HG02885 (cell line): ENCODE measurements at regions not wholly inside any gene's neighbourhood (a gene's known extent, or its start where the extent isn't known, plus 50 kb on each side); places are given as distances from the start of the nearest gene placed in this dataset.
"Not testable (repeated sequence)": the region's sequence is repeated elsewhere in the genome, so short reads cannot be mapped to it uniquely, and the experiment has no call there.

ENCODE experiments used
- ATAC-seq: cut with Tn5 transposase; IDR thresholded peaks from one replicate; pipeline ENCODE4 v1.9.1; 2021; ENCODE audit warnings: mild to moderate bottlenecking; ENCODE audit not compliant: unreplicated experiment, poor library complexity

DNA sequence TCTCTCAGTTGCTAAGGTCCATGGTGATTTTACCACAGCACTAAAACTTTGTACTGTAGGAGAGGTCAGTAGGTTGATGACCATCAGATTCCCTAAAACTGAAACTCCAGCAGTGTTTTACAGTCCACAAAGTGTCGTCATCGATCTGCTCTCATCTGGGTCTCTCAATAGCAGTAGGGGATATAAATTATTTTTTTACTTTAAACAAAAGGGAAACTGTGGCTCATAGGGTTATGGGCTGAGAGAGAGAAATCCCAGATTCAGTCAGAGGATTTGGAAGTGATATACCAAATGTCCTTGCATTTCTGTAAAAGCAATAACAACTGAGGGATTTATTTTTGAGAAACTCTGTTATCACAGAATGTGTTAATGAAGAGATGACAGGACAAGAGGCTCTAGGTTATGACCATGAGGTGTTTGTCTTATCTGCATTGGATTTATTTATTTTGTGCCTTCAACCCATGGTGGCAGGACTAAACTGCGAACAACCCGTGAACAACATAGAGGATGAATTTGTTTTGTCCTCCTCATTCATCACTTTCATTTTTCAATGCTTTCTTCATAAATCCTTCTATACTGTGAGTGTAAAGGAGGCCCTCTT, 869.7 kb downstream of the OTOL1 start:
- no peak for ATAC-seq

DNA sequence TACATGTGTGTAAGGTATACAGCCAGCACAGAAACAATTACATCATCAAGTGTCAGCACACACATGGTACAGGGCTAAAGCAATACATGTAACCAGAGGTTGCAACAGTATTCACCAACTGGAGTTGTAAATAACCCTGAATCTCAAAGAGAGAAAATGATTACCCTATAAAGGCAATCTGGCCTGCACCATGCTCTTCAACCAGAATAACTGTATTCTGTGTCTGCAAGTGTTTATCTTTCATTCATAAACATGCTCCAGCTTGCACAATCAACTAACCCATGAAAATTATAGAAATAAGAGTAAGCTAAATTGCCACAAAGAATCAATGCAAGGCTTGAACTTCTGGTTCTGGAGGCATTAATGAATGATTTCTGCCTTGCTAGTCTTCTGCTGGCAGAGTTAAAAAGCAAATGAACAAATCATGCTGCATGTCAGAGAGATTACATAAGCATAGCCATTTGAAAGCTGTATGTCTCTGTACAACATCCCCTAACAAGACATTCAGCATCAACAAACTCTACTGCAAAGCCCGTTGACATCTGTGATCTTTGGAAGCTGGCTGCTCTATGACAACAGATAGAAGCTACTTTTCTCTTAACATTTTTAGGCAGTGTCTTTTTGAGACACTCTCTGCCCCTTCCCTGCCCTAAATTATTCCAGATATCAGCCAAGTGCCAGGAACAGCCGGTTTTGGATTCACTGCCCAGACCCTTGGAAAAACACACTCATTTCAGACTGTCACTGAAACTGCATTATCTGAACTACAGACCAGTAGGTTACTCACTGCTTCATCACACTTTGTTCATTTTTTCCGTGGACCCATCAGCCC, 871.0 kb downstream of the OTOL1 start:
- ATAC-seq: no peak

DNA sequence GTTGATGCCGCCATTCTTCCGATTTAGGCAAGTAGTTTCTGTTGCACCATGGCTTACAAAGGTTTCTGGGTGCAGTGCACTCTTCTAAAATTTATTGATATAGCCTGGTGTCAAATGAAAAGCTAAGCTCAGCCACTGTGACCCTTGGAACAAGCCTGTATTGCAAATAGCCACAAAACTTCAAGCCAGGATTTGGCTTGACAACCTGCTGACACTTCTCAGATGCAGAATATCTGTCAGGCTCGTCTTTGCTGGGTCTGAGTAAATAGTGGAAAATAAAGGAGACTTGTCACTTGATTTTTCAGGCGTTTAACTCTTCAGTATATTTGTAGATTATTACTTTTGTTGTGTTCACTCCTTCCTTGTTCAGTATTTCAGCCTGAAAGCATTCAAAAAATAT, 871.8 kb downstream of the OTOL1 start:
- ATAC-seq: no peak

DNA sequence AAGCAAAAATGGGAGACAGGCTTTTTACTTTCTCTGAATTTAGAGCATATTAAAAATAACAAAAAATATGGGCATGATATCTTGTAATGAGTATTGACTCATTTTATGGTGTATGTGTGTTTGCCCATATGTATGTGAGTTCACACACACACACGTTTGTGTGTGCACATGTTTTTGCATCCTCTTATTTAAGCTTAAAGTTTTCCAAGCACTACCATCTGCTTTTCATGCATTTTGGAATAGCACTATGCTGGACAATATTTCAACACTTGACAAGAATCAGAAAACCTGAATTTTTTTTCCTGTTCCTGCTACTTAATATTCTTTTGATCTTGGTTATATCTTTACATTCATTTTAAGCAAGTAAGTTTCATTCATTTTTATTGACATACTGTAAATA, 872.7 kb downstream of the OTOL1 start:
- no peak for ATAC-seq

DNA sequence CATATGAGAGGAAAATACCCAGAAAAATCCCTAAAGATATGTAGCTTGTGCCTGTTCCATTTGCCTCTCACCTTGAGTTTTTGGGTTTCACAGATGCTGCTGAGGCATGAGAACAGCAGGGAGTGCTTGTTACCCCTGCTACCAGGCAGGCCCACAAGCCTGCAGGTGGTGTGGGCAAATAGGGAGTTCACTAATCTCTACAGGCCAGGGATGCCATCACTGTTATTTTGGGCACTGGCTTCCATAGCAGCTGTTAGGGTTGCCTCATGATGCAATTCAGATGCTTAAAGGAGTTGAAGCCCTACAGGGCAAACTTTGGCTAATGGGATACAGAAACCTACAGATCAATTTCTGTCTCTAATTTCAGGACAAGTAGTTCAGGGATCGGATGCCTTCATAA, 873.5 kb downstream of the OTOL1 start:
- ATAC-seq: no peak

DNA sequence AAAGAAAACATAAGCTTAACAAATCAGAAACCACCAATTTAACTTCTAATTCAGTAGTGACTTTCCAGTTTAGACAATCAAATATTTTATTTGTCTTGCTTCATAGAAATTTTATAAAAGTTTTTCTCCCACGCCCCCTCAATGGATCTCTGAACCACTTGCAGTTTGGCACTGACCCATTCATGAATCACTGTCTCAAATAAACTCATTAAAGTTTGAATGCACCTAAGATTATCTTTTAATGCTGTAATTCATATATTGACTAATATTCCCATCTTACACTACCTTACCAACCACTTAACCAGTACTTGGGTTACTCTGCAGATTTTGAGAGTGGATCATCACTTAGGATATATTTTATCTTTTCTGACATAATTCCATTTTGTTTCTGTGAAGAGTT, 880.2 kb downstream of the OTOL1 start:
- ATAC-seq: no peak

DNA sequence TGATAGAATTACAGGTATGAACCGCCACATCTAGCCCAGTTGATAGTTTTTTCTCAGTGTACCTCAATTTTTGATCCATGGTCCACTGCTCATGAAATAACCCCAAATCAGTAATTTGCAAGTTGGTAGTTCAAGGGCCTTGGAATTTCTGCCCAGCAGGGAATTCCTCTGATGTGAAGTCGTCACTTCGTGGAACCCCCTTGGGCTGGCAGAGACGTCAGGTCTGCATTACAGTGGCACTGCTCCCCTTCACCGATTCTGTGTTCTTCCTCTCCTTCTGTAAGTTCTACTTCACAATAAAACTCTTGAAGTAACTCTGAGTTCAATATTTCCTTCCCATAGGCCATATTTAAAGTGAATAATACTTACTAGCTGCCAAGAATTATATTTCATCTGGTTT, 881.0 kb downstream of the OTOL1 start:
- ATAC-seq: no peak

DNA sequence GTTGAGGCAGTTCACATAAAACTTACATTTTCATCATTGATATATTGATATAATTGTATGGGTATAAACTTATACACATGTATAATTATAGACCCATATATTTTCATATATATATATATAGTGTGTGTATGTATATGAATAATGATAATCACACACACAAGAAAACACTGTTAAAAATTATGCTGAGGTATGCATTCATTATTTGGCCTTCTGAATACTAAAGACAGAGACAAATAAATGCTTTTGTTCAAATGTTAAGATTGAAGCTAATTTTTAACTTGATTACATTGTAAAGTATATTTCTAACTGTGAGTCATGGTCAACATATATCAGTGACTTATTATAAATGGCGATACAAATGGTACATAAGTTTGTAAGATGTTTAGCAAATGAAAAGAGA, 888.8 kb downstream of the OTOL1 start:
- no peak for ATAC-seq

DNA sequence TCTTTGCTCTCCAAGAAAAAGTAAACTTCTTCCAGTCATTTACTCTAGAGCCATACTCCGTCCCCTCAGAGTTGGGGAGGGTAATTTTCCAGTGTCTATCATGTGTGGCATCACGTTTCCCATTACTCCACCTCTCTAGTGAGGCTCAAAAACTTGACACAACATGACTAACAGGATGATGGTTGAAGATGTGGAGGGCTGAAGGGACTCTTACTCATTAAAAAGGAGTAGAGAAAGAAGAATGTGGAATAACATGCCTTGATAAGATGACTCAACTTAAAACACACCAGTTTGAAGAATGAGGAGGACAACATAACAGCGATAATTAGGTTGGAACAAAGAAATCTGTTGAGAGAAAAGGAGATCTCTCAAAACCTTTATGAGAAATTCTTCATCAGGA, 894.3 kb downstream of the OTOL1 start:
- no peak for ATAC-seq

DNA sequence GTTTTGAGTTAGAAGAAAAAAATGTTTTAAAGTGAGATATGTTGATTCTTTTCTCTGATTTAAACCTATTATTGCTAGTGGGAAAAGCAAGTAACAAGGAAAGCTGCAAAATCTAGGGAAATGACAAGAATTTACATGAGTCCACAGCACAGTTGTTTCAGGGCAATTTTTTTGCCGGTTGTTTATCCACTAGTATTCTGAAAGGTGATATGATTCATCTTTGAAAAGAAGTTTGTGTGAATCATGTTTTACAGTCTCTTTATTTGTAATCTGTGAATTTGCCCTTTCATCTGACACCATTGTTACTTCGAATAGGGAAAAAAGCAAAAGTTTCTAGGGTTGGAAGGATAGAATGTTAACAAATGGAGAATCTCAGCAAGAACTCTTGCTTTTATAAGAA, 894.7 kb downstream of the OTOL1 start:
- ATAC-seq: no peak

DNA sequence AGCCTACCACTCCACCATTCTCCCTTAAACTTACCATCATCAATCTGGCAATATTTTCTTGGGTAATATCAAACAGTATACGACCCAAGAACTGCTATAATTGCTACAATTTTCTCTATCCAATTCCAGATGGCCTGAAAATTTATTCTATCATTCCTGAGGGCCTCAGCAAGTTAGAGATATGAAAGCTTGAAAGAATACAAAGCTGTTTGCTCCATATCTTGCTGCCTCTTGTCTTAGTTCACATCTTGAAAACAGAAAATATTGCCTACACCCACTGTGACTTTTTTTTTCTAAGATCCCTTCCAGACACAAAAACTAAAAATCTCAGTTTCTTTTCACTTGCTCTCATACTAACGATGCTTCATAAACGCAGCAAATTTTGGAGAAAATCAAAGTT, 898.9 kb downstream of the OTOL1 start:
- no peak for ATAC-seq

DNA sequence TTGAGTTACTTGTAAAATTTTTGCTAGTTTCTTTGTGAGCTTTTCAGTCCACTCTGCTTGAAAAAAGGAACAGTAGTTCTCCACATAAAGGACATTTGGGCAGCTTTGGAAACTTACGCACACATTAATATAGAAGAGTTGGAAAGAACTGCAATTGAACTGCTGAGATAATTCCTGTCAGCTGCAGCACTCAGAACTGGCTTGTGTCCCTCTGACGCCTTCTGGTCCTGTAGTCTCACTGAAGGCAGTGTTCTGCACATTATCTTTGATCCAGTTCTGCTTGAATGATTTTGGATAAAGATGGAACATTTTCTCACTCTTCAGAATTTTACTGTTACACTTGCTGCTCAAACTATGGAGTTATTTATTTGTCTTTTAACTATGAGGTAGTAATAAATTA, 901.9 kb downstream of the OTOL1 start:
- no peak for ATAC-seq

DNA sequence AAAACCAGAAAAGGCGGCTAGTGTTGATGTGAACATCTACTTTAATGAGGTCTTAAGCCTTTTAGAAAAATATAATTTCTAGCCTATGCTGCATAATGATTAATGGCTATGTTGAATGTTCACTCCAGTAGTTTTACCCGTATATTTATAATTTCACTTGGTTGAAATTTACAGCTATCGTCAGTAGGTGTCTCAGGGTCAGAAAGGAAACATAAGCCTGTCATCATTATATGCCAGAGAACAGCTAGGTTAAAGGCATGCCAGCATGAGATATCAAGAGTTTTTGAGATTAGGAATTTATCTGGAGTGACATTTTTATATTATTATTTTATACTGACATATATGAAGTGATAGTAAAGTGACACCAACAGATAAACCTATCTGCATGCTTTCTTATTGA, 904.1 kb downstream of the OTOL1 start:
- ATAC-seq: no peak

DNA sequence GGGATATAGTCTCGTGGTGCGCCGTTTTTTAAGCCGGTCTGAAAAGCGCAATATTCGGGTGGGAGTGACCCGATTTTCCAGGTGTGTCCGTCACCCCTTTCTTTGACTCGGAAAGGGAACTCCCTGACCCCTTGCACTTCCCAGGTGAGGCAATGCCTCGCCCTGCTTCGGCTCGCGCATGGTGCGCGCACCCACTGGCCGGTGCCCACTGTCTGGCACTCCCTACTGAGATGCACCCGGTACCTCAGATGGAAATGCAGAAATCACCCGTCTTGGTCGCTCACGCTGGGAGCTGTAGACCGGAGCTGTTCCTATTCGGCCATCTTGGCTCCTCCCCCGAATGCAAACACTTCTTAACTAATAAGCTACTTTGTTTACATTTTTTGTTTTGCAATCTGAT, 914.9 kb downstream of the OTOL1 start:
- ATAC-seq: not testable (repeated sequence)

DNA sequence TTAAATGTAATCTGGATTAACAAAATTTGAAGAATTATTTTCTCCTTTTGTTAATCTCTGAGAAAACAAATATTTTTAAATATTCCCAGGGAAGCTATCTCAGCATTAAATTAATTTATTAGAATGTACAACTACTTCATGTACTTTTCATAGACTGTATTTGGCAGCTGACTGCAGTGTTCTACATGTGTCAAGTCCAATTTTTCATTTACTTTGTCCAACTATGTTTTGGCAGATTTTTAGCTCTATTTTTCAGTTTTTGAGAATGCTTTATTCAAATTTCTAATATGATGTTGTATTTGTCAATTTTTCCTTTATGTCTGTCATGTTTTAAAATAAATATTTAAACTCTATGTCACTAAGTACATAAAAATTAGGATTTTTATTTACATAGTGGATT, 925.1 kb downstream of the OTOL1 start:
- no peak for ATAC-seq

DNA sequence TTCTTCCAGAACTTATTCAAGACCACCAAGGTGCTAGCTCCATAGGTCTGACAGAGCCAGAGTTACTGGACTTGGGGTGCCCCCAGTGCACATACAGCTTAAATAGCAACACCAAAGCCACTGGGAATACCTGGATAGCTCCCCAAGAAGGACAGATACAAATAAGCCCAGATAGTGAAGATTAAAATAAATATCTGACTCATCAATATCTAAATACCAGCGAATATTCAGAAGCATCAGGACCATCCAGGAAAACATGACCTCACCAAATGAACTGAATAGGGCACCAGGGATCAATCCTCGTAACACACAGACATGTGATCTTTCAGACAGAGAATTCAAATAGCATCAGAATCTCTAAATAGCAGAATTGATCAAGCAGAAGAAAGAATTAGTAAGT, 931.6 kb downstream of the OTOL1 start:
- ATAC-seq: no peak

DNA sequence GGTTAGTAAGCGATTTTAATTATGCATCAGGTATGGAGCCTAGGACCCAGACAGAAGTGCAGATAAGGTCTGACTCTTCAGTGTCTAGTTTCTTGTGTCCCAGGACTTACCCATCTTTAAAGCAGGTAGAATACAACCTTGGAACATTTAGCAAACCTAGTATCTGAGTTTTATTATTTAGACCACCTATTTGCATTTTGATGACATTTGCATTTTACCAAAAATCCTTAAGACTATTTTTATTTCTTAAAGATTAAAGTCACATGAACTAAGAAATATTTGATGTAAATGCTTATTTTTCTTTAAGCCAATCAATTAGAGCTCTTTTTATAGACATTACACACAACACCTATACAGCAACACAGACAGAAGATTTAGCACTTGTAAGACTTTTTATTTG, 939.1 kb downstream of the OTOL1 start:
- ATAC-seq: no peak

DNA sequence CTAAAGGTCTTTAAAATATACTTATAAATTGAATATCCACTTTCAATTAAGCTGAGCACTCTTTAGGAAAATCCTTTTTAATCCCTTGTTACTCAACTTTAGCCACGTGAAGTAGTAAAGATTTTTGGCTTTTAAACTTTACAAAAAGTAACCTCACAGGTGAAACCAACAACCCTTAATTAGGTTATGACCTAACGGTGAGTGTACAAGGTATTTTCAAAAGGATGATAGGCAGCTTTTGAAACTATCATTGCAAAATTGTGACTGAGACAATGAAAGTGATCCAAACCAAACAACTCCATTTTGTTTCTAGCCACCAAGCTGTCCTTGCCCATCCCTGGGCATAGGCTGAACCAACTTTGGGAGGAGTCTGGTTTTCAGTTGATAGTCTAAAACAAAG, 940.2 kb downstream of the OTOL1 start:
- ATAC-seq: no peak

DNA sequence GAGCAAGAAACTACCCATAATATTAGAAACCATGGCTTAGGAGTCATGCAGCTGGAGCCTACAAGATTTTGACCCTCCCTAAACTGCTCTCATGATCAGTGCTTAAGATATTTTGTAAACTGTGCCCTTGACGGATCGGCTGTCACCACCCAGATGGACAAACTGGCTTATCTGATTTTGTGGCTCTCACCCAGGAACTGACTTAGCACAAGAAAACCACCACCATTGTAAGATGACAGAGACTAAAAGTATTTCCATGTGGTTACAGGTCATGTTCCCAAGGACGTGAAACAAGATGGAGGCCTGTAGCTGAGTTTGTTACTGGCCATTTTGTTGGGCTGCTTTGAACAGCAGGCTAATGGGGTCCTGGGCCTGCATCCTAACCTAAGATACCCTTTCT, 940.9 kb downstream of the OTOL1 start:
- ATAC-seq: no peak

DNA sequence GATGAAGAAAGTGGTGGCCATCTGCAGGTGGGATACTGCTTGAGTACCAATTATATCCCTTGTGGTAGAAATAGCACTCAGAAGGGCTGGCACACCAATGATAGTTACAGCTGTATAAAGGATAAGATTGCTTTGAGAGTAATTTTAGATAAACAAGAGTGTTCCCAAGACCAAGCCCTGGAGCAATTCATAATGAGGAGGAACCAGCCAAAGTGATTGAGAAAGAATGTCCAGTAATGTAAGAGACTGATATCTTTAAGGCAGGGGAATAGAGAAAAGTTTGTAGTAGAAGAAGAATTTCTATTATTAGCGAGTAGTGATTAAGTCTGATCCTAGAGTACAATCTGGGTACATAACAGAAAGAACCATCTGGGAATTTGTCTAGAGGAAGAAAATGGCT, 945.1 kb downstream of the OTOL1 start:
- ATAC-seq: no peak

DNA sequence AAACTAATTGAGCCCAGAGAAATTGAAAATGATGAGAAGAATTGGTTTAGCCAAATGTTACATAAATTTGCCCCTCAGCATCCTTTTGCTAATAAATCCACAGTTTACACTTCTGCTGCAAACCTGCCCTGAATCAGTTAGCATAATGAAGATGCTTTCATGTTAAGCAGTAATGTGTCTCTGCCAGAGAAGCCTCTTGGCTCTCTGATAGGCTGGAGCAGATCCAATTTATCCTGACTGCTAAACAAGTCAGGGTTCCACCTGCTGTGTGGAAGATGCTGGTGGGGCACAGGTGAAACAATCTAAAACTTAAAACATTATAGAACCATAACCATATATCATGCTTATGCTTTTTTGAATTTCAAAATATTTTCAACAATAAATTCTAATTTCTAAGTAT, 946.8 kb downstream of the OTOL1 start:
- ATAC-seq: no peak

DNA sequence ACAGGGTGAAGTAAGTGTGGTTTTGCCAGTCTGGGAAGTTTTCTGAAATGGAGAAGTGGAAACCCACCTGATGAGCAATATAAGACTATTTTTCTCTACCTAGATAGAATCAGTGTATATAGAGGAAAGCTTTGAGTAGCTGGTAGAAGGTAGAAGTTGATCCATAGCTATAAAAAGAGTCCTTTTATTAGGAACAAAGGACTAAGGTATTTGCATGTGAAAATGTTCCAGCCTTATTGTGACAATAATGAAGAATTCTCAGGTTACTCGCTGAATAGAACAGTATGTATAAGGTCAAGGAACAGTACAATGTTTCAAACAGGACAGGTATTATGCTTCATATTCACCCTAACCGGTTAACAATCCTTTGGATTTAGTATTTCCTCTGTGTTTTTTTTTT, 972.2 kb downstream of the OTOL1 start:
- no peak for ATAC-seq
